ENCODE measurements at regions not wholly inside any gene's neighbourhood (a gene's known extent, or its start where the extent isn't known, plus 50 kb on each side); places are given as distances from the start of the nearest gene placed in this dataset.

GRCh38 chr6:106749609-106750008, 120.2 kb downstream of the QRSL1 start:
- no peaks in the 10 kb centered on the region for H3K9me3 ChIP-seq (ENCODE audit: low read depth)
- H3F3A ChIP-seq (ENCODE audit: low read depth): peaks cover 13% of the 10 kb centered on the region
- Mint-ChIP-seq H3K4me3 (no peak overlapping the region), H3K27ac (no peak overlapping the region), H3K9me3 (no peaks in the 10 kb centered on the region), H3K4me1 (peaks cover 9% of the 10 kb centered on the region), H3K27me3 (ENCODE audit: insufficient read depth, low read depth) (peaks cover 2% of the 10 kb centered on the region), H3K36me3 (no peaks in the 10 kb centered on the region)
- no peak for TF ChIP-seq EZH2 (IDR thresholded peaks at IDR 0.05)
- TF ChIP-seq CTCF (IDR thresholded peaks at IDR 0.05): no peak
- TF ChIP-seq EZH2phosphoT487 (IDR thresholded peaks at IDR 0.05): no peak
- H3K27ac ChIP-seq: no peak overlapping the region
- no peak overlapping the region for H2AFZ ChIP-seq (replicated peaks)
- H3K4me1 ChIP-seq: peaks cover 17% of the 10 kb centered on the region
- H3K36me3 ChIP-seq: no peaks in the 10 kb centered on the region
- H3K9ac ChIP-seq: no peak overlapping the region
- H3K4me3 ChIP-seq: no peak overlapping the region
- DNase-seq (ENCODE audit: low spot score): no peak
- H4K20me1 ChIP-seq (ENCODE audit: low read depth): no peaks in the 10 kb centered on the region
- no peak overlapping the region for H3K4me2 ChIP-seq
- no peaks in the 10 kb centered on the region for H3K27me3 ChIP-seq
- no peaks in the 10 kb centered on the region for H3K79me2 ChIP-seq (ENCODE audit: low read depth)

- H3K27me3 ChIP-seq: no peaks in the 10 kb centered on the region
- H3K4me3 ChIP-seq: no peak overlapping the region
- H3K9me3 Mint-ChIP-seq: peaks cover 7% of the 10 kb centered on the region
- H4K20me1 ChIP-seq (ENCODE audit: low read depth): no peaks in the 10 kb centered on the region
- no peaks in the 10 kb centered on the region for H3K79me2 ChIP-seq (ENCODE audit: low read depth)
- H3F3A ChIP-seq (ENCODE audit: low read depth): peaks cover 13% of the 10 kb centered on the region
- H3K4me1 Mint-ChIP-seq: peaks cover 9% of the 10 kb centered on the region
- H3K36me3 Mint-ChIP-seq: no peaks in the 10 kb centered on the region
- no peak overlapping the region for H3K27ac Mint-ChIP-seq
- H3K4me1 ChIP-seq: peaks cover 16% of the 10 kb centered on the region
- no peak overlapping the region for H3K4me3 Mint-ChIP-seq
- peak overlapping the region; percentile 17 for H3K4me2 ChIP-seq
- H3K9ac ChIP-seq: no peak overlapping the region
- H3K9me3 ChIP-seq (ENCODE audit: low read depth): no peaks in the 10 kb centered on the region
- no peak overlapping the region for H3K27ac ChIP-seq
- H2AFZ ChIP-seq (replicated peaks): peak overlapping the region; percentile 11
- peak; percentile 35 for TF ChIP-seq CTCF (IDR thresholded peaks at IDR 0.05)
- no peak for TF ChIP-seq EZH2 (IDR thresholded peaks at IDR 0.05)
- H3K27me3 Mint-ChIP-seq (ENCODE audit: insufficient read depth, low read depth): peaks cover 2% of the 10 kb centered on the region
- no peaks in the 10 kb centered on the region for H3K36me3 ChIP-seq
- DNase-seq (ENCODE audit: low spot score): no peak
These were observed 119.3 kb downstream of the QRSL1 start for GRCh38 chr6:106748547-106749207.

- Mint-ChIP-seq H3K4me1 (peaks cover 9% of the 10 kb centered on the region), H3K27ac (no peak overlapping the region)
These were observed 117.8 kb downstream of the QRSL1 start for GRCh38 chr6:106747139-106747538.

More at GRCh38 chr6:106747139-106747538, 117.8 kb downstream of the QRSL1 start:
- H3K4me3 ChIP-seq: no peak overlapping the region
- DNase-seq (ENCODE audit: low spot score): no peak
- TF ChIP-seq CTCF (IDR thresholded peaks at IDR 0.05) (no peak), EZH2 (IDR thresholded peaks at IDR 0.05) (no peak), EZH2phosphoT487 (IDR thresholded peaks at IDR 0.05) (no peak)
- H3F3A ChIP-seq (ENCODE audit: low read depth): peaks cover 13% of the 10 kb centered on the region
- no peak overlapping the region for H3K27ac ChIP-seq
- Mint-ChIP-seq H3K9me3 (peaks cover 7% of the 10 kb centered on the region), H3K4me3 (no peak overlapping the region), H3K36me3 (no peaks in the 10 kb centered on the region), H3K27me3 (ENCODE audit: insufficient read depth, low read depth) (peaks cover 4% of the 10 kb centered on the region)
- no peaks in the 10 kb centered on the region for H3K79me2 ChIP-seq (ENCODE audit: low read depth)
- peaks cover 13% of the 10 kb centered on the region for H3K4me1 ChIP-seq
- no peaks in the 10 kb centered on the region for H3K36me3 ChIP-seq
- no peak overlapping the region for H2AFZ ChIP-seq (replicated peaks)
- H3K27me3 ChIP-seq: no peaks in the 10 kb centered on the region
- no peaks in the 10 kb centered on the region for H4K20me1 ChIP-seq (ENCODE audit: low read depth)
- no peak overlapping the region for H3K9ac ChIP-seq
- H3K9me3 ChIP-seq (ENCODE audit: low read depth): no peaks in the 10 kb centered on the region
- no peak overlapping the region for H3K4me2 ChIP-seq

All from neural progenitor cell (in vitro differentiated cells).